ENCODE measurements at regions not wholly inside any gene's neighbourhood (a gene's known extent, or its start where the extent isn't known, plus 50 kb on each side); places are given as distances from the start of the nearest gene placed in this dataset.

DNA sequence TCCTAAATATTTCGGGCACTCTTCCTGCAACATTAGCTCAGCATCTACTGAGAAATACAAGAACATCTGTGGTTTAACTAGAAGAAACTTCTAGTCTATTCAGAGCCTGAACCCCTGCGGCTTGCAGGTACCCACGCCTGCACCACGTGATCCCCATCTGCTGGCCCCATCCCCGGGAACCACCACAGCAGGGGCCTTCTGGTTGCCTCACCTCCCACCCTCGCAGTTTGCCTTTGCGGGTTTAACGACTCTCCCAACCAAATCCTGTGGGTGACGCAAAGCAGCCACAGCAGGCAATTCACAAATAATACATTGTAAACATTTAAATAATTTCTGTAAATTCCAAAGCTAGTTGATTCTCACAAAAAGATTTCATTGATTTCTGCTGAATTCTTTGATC is 90.2 kb upstream of the TMEM18 start (continued):
- TF ChIP-seq, protein P1, sequence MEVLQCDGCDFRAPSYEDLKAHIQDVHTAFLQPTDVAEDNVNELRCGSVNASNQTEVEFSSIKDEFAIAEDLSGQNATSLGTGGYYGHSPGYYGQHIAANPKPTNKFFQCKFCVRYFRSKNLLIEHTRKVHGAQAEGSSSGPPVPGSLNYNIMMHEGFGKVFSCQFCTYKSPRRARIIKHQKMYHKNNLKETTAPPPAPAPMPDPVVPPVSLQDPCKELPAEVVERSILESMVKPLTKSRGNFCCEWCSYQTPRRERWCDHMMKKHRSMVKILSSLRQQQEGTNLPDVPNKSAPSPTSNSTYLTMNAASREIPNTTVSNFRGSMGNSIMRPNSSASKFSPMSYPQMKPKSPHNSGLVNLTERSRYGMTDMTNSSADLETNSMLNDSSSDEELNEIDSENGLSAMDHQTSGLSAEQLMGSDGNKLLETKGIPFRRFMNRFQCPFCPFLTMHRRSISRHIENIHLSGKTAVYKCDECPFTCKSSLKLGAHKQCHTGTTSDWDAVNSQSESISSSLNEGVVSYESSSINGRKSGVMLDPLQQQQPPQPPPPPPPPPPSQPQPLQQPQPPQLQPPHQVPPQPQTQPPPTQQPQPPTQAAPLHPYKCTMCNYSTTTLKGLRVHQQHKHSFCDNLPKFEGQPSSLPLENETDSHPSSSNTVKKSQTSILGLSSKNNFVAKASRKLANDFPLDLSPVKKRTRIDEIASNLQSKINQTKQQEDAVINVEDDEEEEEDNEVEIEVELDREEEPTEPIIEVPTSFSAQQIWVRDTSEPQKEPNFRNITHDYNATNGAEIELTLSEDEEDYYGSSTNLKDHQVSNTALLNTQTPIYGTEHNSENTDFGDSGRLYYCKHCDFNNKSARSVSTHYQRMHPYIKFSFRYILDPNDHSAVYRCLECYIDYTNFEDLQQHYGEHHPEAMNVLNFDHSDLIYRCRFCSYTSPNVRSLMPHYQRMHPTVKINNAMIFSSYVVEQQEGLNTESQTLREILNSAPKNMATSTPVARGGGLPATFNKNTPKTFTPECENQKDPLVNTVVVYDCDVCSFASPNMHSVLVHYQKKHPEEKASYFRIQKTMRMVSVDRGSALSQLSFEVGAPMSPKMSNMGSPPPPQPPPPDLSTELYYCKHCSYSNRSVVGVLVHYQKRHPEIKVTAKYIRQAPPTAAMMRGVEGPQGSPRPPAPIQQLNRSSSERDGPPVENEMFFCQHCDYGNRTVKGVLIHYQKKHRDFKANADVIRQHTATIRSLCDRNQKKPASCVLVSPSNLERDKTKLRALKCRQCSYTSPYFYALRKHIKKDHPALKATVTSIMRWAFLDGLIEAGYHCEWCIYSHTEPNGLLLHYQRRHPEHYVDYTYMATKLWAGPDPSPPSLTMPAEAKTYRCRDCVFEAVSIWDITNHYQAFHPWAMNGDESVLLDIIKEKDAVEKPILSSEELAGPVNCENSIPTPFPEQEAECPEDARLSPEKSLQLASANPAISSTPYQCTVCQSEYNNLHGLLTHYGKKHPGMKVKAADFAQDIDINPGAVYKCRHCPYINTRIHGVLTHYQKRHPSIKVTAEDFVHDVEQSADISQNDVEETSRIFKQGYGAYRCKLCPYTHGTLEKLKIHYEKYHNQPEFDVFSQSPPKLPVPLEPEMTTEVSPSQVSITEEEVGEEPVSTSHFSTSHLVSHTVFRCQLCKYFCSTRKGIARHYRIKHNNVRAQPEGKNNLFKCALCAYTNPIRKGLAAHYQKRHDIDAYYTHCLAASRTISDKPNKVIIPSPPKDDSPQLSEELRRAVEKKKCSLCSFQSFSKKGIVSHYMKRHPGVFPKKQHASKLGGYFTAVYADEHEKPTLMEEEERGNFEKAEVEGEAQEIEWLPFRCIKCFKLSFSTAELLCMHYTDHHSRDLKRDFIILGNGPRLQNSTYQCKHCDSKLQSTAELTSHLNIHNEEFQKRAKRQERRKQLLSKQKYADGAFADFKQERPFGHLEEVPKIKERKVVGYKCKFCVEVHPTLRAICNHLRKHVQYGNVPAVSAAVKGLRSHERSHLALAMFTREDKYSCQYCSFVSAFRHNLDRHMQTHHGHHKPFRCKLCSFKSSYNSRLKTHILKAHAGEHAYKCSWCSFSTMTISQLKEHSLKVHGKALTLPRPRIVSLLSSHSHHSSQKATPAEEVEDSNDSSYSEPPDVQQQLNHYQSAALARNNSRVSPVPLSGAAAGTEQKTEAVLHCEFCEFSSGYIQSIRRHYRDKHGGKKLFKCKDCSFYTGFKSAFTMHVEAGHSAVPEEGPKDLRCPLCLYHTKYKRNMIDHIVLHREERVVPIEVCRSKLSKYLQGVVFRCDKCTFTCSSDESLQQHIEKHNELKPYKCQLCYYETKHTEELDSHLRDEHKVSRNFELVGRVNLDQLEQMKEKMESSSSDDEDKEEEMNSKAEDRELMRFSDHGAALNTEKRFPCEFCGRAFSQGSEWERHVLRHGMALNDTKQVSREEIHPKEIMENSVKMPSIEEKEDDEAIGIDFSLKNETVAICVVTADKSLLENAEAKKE (CRISPR knock-in tag; IDR thresholded peaks at IDR 0.05) = no peak
- TF ChIP-seq EZH2phosphoT487 (IDR thresholded peaks at IDR 0.05; ENCODE audit: unreplicated experiment) (no peak), STAT1 (IDR thresholded peaks at IDR 0.05; ENCODE audit: unreplicated experiment) (no peak), NANOG (IDR thresholded peaks at IDR 0.05; ENCODE audit: borderline replicate concordance) (no peak), POLR2AphosphoS5 (IDR thresholded peaks at IDR 0.05; ENCODE audit: low read depth) (no peak), CREB1 (CRISPR knock-in tag; IDR thresholded peaks at IDR 0.05; ENCODE audit: low read depth) (no peak)
- TF ChIP-seq, protein P2, sequence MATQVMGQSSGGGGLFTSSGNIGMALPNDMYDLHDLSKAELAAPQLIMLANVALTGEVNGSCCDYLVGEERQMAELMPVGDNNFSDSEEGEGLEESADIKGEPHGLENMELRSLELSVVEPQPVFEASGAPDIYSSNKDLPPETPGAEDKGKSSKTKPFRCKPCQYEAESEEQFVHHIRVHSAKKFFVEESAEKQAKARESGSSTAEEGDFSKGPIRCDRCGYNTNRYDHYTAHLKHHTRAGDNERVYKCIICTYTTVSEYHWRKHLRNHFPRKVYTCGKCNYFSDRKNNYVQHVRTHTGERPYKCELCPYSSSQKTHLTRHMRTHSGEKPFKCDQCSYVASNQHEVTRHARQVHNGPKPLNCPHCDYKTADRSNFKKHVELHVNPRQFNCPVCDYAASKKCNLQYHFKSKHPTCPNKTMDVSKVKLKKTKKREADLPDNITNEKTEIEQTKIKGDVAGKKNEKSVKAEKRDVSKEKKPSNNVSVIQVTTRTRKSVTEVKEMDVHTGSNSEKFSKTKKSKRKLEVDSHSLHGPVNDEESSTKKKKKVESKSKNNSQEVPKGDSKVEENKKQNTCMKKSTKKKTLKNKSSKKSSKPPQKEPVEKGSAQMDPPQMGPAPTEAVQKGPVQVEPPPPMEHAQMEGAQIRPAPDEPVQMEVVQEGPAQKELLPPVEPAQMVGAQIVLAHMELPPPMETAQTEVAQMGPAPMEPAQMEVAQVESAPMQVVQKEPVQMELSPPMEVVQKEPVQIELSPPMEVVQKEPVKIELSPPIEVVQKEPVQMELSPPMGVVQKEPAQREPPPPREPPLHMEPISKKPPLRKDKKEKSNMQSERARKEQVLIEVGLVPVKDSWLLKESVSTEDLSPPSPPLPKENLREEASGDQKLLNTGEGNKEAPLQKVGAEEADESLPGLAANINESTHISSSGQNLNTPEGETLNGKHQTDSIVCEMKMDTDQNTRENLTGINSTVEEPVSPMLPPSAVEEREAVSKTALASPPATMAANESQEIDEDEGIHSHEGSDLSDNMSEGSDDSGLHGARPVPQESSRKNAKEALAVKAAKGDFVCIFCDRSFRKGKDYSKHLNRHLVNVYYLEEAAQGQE (IDR thresholded peaks at IDR 0.05; ENCODE audit: unreplicated experiment) = no peak

All from GM23338 (cell line).